GM13977 (cell line): ENCODE measurements at regions not wholly inside any gene's neighbourhood (a gene's known extent, or its start where the extent isn't known, plus 50 kb on each side); places are given as distances from the start of the nearest gene placed in this dataset.
"Not testable (repeated sequence)": the region's sequence is repeated elsewhere in the genome, so short reads cannot be mapped to it uniquely, and the experiment has no call there.

ENCODE experiments used
- DNase-seq: peaks from one replicate; pipeline ENCODE4 v3.0.0; 2012; ENCODE audit warnings: low spot score
- CTCF ChIP-seq: IDR thresholded peaks from 2 replicates; pipeline ENCODE4 v1.5.1; 2012; ENCODE audit warnings: mild to moderate bottlenecking, control low read depth; ENCODE audit not compliant: insufficient read depth; ENCODE audit errors: extremely low read depth, missing control alignments
- in situ Hi-C: fragments of 300-500 bp; cut with MboI; formaldehyde crosslinking; loops from one replicate; pipeline ENCODE4 v1.12.0; 2022; ENCODE audit warnings: low sequenced_read_pairs, low pct_unique_long_range_greater_than_20kb, mixed read lengths, inconsistent platforms; ENCODE audit not compliant: unreplicated experiment

GRCh38 chr12:11986165-11986564 lies 84.6 kb upstream of the BCL2L14 start:
- in situ Hi-C loops: no loop called here
- no peak for DNase-seq
- TF ChIP-seq CTCF: no peak

GRCh38 chr12:11987901-11988300 lies 82.8 kb upstream of the BCL2L14 start:
- no peak for DNase-seq
- TF ChIP-seq CTCF: no peak
- in situ Hi-C loops: no loop called here

- DNase-seq: no peak
- TF ChIP-seq CTCF: no peak
- in situ Hi-C loops: no loop called here
Observed at GRCh38 chr12:11991604-11992003, 79.1 kb upstream of the BCL2L14 start.

GRCh38 chr12:11992515-11992914 lies 78.2 kb upstream of the BCL2L14 start:
- DNase-seq: no peak
- TF ChIP-seq CTCF: no peak
- in situ Hi-C loops: no loop called here

- in situ Hi-C loops, DNase-seq: not testable (repeated sequence)
Observed at GRCh38 chr12:11998307-11998943, 72.3 kb upstream of the BCL2L14 start.

- DNase-seq: no peak
- in situ Hi-C loops: no loop called here
Observed at GRCh38 chr12:11998944-11999315, 71.8 kb upstream of the BCL2L14 start.

GRCh38 chr12:12003609-12004008 lies 67.1 kb upstream of the BCL2L14 start:
- in situ Hi-C loops: loop anchor here (25.0 kb wide), 1 partner anchor 241 kb away; no protein-coding TSS in a partner anchor
- TF ChIP-seq CTCF: no peak
- no peak for DNase-seq

More at GRCh38 chr12:11998944-11999315, 71.8 kb upstream of the BCL2L14 start:
- no peak for TF ChIP-seq CTCF
